Natural killer cell (primary cell): ENCODE measurements at regions not wholly inside any gene's neighbourhood (a gene's known extent, or its start where the extent isn't known, plus 50 kb on each side); places are given as distances from the start of the nearest gene placed in this dataset.

Source experiments
- ATAC-seq, 3 donors: fragments of 150-1000 bp in 2 of 3; fragments of 200-7000 bp in 1 of 3; cut with Tn5 transposase; 1 replicate in 1 of 3; 2 replicates in 2 of 3; pipeline ENCODE4 v1.10.0; 2021; ENCODE audit warnings: mild to moderate bottlenecking in 2 of 3, moderate library complexity in 2 of 3
- DNase-seq, 2 donors: peaks; one replicate each; pipeline versions ENCODE4 v3.0.0 to v3.0.0-alpha.2; 2013 to 2021; ENCODE audit warnings: mixed read lengths in 1 of 2
- H3K27ac ChIP-seq: one replicate; pipeline ENCODE4 v1.5.1; 2013; ENCODE audit warnings: mild to moderate bottlenecking, low read length
- H3K27me3 ChIP-seq: one replicate; pipeline ENCODE4 v1.6.1; 2013; ENCODE audit warnings: low read length; ENCODE audit not compliant: control insufficient read depth, insufficient read depth
- H3K36me3 ChIP-seq: one replicate; pipeline ENCODE4 v1.6.1; 2013; ENCODE audit warnings: low read length; ENCODE audit not compliant: control insufficient read depth, insufficient read depth
- H3K4me1 ChIP-seq: one replicate; pipeline ENCODE4 v1.6.1; 2013; ENCODE audit warnings: low read length; ENCODE audit not compliant: control insufficient read depth, insufficient read depth
- H3K4me3 ChIP-seq: one replicate; pipeline ENCODE4 v1.5.1; 2013; ENCODE audit warnings: low read length
- H3K9me3 ChIP-seq: one replicate; pipeline ENCODE4 v1.6.1; 2013; ENCODE audit warnings: low read length; ENCODE audit not compliant: control insufficient read depth, insufficient read depth
- H3K27ac Mint-ChIP-seq, 2 donors: one replicate each; pipeline ENCODE4 v1.8.0; 2022; ENCODE audit warnings: mild to moderate bottlenecking in 2 of 2, mixed read lengths in 2 of 2, moderate library complexity in 1 of 2
- H3K27me3 Mint-ChIP-seq, 2 donors: one replicate each; pipeline ENCODE4 v1.8.0; 2022; ENCODE audit warnings: low read depth in 2 of 2, mixed read lengths in 2 of 2
- H3K36me3 Mint-ChIP-seq: one replicate; pipeline ENCODE4 v1.8.0; 2022; ENCODE audit warnings: mixed read lengths
- H3K4me1 Mint-ChIP-seq, 2 donors: one replicate each; pipeline ENCODE4 v1.8.0; 2022; ENCODE audit warnings: mixed read lengths in 2 of 2
- H3K4me3 Mint-ChIP-seq: one replicate; pipeline ENCODE4 v1.8.0; 2022; ENCODE audit warnings: mild to moderate bottlenecking, moderate library complexity, mixed read lengths
- H3K9me3 Mint-ChIP-seq, 2 donors: one replicate each; pipeline ENCODE4 v1.8.0; 2022; ENCODE audit warnings: mixed read lengths in 2 of 2
- WGBS: methylation state at CpG from one replicate; pipeline ENCODE4 v1.1.7; 2013; ENCODE audit warnings: missing lambda C conversion rate; ENCODE audit not compliant: insufficient coverage; 5-methylcytosine and 5-hydroxymethylcytosine counted together
- intact Hi-C: fragments of 100-400 bp; cut with micrococcal nuclease; formaldehyde crosslinking; loops from one replicate; pipeline ENCODE4 v1.14.2; 2022
- TF ChIP-seq, protein P1 (sequence below): fragments of 200-600 bp; IDR thresholded peaks from one replicate; pipeline ENCODE4 v1.8.0; 2022; ENCODE audit warnings: antibody characterized with exemption

DNA sequence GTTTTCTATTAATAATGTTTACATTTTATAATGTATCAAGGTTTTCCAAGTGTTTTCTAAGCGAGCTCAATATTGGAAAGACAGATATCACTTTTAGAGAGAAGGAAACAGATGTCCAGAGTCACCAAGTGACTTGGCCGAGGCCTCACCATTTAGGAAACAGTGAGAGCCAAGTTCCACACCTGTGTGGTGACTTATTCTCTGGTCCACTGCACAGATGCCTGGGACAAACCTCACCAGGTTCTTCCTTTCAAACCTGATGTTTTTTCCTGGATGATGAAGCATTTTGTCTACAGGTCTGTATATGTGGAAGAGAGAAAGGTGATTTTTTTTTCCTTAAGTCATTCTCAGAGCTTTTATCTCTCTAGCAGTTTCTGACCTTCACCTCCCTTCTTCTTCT lies 280.7 kb downstream of the LPIN1 start:
- H3K36me3 Mint-ChIP-seq, result peaks cover 6% of the 10 kb centered on the region
- H3K27ac Mint-ChIP-seq, result no peak overlapping the region
- H3K9me3 ChIP-seq, result peaks cover 5% of the 10 kb centered on the region
- no peak for DNase-seq
- peaks cover 4% of the 10 kb centered on the region for H3K27me3 ChIP-seq
- no peak overlapping the region for H3K4me3 Mint-ChIP-seq
- 61% methylated on average over 2 of the region's 2 CpGs for WGBS
- ATAC-seq, result no peak
- H3K27ac ChIP-seq, result no peak overlapping the region
- intact Hi-C loops, result no loop called here
- H3K36me3 ChIP-seq, result no peaks in the 10 kb centered on the region
- H3K9me3 Mint-ChIP-seq, result peaks cover 0 to 7% of the 10 kb centered on the region in 2 donors
- H3K27me3 Mint-ChIP-seq, result peaks cover 11 to 44% of the 10 kb centered on the region in 2 donors
- no peak overlapping the region for H3K4me3 ChIP-seq
- H3K4me1 Mint-ChIP-seq, result peaks cover 0 to 14% of the 10 kb centered on the region in 2 donors
- H3K4me1 ChIP-seq, result no peaks in the 10 kb centered on the region
- TF ChIP-seq, protein P1, sequence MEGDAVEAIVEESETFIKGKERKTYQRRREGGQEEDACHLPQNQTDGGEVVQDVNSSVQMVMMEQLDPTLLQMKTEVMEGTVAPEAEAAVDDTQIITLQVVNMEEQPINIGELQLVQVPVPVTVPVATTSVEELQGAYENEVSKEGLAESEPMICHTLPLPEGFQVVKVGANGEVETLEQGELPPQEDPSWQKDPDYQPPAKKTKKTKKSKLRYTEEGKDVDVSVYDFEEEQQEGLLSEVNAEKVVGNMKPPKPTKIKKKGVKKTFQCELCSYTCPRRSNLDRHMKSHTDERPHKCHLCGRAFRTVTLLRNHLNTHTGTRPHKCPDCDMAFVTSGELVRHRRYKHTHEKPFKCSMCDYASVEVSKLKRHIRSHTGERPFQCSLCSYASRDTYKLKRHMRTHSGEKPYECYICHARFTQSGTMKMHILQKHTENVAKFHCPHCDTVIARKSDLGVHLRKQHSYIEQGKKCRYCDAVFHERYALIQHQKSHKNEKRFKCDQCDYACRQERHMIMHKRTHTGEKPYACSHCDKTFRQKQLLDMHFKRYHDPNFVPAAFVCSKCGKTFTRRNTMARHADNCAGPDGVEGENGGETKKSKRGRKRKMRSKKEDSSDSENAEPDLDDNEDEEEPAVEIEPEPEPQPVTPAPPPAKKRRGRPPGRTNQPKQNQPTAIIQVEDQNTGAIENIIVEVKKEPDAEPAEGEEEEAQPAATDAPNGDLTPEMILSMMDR, result no peak

DNA sequence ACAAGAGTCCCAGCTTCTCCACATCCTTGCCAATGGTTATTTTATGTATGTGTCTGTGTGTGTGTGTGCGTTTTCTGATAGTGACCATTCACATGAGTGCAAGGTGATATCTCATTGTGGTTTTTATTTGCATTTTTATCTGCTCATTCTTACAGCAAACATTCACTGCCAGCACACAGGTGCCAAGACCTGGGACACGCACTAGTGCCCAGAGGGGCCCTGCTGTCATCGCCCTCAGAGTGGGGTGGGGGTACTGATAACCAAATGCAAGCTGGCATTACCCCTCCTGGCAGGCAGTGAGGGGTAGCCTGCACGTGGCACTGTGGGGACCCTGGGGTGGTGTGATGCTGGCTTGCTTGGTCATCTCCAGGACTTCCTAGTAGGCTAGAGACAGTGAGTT lies 285.4 kb downstream of the LPIN1 start:
- Mint-ChIP-seq H3K27me3 (peaks cover 21 to 51% of the 10 kb centered on the region in 2 donors), H3K9me3 (no peaks in the 10 kb centered on the region), H3K4me1 (peaks cover 36 to 45% of the 10 kb centered on the region in 2 donors), H3K36me3 (no peaks in the 10 kb centered on the region), H3K4me3 (no peak overlapping the region), H3K27ac (no peak overlapping the region)
- ATAC-seq (no peak), DNase-seq (no peak)
- TF ChIP-seq, protein P1, result no peak
- H3K36me3 ChIP-seq, result no peaks in the 10 kb centered on the region
- peaks cover 16% of the 10 kb centered on the region for H3K27me3 ChIP-seq
- H3K9me3 ChIP-seq, result no peaks in the 10 kb centered on the region
- H3K4me3 ChIP-seq, result no peak overlapping the region
- intact Hi-C loops, result no loop called here
- H3K4me1 ChIP-seq, result peaks cover 16% of the 10 kb centered on the region
- no peak overlapping the region for H3K27ac ChIP-seq
- 64% methylated on average over 3 of the region's 4 CpGs for WGBS

- no peaks in the 10 kb centered on the region for H3K36me3 Mint-ChIP-seq
- H3K9me3 Mint-ChIP-seq, result no peaks in the 10 kb centered on the region
- ATAC-seq, result no peak
- Histone ChIP-seq H3K4me3 (no peak overlapping the region), H3K4me1 (peaks cover 20% of the 10 kb centered on the region), H3K27me3 (peaks cover 12% of the 10 kb centered on the region), H3K27ac (no peak overlapping the region), H3K36me3 (no peaks in the 10 kb centered on the region), H3K9me3 (no peaks in the 10 kb centered on the region)
- no peak for DNase-seq
- no peak overlapping the region for H3K27ac Mint-ChIP-seq
- peaks cover 26 to 54% of the 10 kb centered on the region in 2 donors for H3K27me3 Mint-ChIP-seq
- 63% methylated on average over 3 of the region's 3 CpGs for WGBS
- H3K4me3 Mint-ChIP-seq, result no peak overlapping the region
- H3K4me1 Mint-ChIP-seq, result peaks cover 42 to 51% of the 10 kb centered on the region in 2 donors
- TF ChIP-seq, protein P1, result no peak
- intact Hi-C loops, result no loop called here
Observed at GRCh38 chr2:12032398-12032797, 286.0 kb downstream of the LPIN1 start.

- 76% methylated on average over 2 of the region's 2 CpGs for WGBS
- Mint-ChIP-seq H3K9me3 (no peaks in the 10 kb centered on the region), H3K4me3 (no peak overlapping the region), H3K4me1 (peaks cover 46 to 56% of the 10 kb centered on the region in 2 donors), H3K27ac (no peak overlapping the region), H3K36me3 (no peaks in the 10 kb centered on the region), H3K27me3 (peaks cover 29 to 56% of the 10 kb centered on the region in 2 donors)
- DNase-seq, result no peak
- TF ChIP-seq, protein P1, result no peak
- Histone ChIP-seq H3K4me1 (peaks cover 20% of the 10 kb centered on the region), H3K27me3 (peaks cover 12% of the 10 kb centered on the region), H3K36me3 (no peaks in the 10 kb centered on the region), H3K9me3 (no peaks in the 10 kb centered on the region), H3K27ac (no peak overlapping the region), H3K4me3 (no peak overlapping the region)
- no peak for ATAC-seq
- intact Hi-C loops, result no loop called here
Observed at GRCh38 chr2:12032975-12033374, 286.5 kb downstream of the LPIN1 start.
